Ovary (tissue), 3 donors: ENCODE measurements at regions not wholly inside any gene's neighbourhood (a gene's known extent, or its start where the extent isn't known, plus 50 kb on each side); places are given as distances from the start of the nearest gene placed in this dataset.

Experiments
- CTCF ChIP-seq, 3 donors: fragments of 450-650 bp in 2 of 3; fragments of 200-600 bp in 1 of 3; IDR thresholded peaks; one replicate each; pipeline versions ENCODE4 v1.5.1 to v1.8.0; 2016 to 2022; ENCODE audit warnings: antibody characterized with exemption in 3 of 3, mild to moderate bottlenecking in 1 of 3
- POLR2A ChIP-seq: fragments of 450-650 bp; IDR thresholded peaks from one replicate; pipeline ENCODE4 v1.6.1; 2017; ENCODE audit warnings: antibody characterized with exemption, mild to moderate bottlenecking, moderate library complexity
- donor health status: DM: no; HTN: no; CAD: no.

DNA sequence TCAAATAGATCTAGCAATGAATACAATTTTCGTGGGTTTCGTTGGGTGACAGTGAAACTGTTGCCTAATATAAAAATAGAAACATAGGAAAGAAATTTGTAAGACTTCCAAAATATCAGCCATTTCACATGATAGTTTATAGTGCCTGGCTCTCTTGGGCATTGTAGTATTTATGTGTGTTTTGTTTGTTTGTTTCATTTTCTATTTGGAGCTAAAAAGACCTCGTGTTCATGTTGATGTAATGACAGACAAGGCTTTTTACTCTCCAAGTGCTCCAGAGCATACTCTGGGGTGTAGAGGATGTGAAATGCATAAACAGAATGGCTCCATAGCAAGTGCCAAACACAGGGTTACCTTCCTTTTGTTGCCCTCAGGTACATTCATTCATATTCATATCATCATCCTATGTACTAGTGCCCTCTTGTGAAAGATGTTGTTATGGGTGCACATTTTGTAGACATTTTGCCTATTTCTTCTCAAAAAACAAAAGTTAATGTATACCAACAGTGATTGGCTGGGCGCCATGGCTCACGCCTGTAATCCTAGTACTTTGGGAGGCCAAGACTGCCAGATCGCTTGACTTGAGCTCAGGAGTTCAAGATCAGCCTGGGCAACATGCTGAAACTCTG is 100.7 kb upstream of the AMOT start:
- no peak for TF ChIP-seq CTCF (IDR thresholded peaks at IDR 0.05)
- TF ChIP-seq POLR2A, result no peak
